Hematopoietic multipotent progenitor cell treated with erythropoietin and hydrocortisone succinate and interleukin-3 and kit ligand, for 8 days (in vitro differentiated cells): ENCODE measurements at regions not wholly inside any gene's neighbourhood (a gene's known extent, or its start where the extent isn't known, plus 50 kb on each side); places are given as distances from the start of the nearest gene placed in this dataset.

Source experiments
- DNase-seq: peaks from one replicate; pipeline ENCODE4 v3.0.0-alpha.2; 2015

DNA sequence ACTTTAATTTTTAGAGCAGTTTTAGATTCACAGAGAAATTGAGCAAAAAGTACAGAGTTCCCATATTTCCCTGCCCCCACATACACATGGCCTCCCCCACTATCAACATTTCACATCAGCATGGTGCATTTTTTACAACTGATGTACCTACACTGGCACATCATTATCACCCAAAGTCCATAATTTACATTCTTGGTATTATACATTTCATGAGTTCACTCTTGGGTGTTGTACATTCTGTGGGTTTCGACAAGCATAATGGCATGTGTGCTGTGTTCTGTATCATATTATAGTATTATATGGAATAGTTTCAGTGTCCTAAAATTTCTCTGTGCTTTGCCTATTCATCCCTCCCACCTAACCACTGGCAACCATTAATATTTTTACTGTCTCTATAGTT is 419.8 kb upstream of the THBS1 start:
- DNase-seq: no peak

DNA sequence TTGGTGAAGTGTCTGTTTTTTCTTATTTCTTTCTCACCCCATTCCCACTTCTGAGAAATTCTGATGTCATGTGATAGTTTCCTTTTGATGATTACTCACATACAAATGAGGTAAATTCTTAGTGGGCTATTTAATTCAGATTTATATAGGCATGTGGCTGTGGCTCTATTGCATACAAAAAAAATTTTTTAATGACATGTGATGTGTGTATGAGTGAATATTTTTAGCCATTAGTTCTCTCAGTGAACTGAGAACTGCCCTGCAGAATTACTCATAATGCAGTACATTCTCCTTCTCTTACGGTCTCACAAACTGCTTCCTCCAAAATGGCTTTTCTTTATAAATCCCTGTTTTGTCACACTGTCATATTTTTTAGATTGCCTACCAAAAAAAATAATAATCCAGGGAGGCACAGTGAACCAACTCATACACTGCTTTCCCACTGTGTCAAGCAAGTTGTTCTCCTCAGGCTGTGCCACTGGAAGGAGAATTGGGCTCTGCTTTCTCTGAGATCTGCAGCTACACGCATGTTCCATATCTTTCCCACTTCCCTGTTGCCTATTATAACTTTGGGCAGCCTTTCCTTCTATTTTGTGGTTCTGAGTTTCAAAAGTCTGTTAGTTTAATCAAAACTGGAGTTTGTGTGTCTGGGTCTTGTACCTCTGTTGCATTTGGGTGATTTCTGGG is 415.7 kb upstream of the THBS1 start:
- no peak for DNase-seq

DNA sequence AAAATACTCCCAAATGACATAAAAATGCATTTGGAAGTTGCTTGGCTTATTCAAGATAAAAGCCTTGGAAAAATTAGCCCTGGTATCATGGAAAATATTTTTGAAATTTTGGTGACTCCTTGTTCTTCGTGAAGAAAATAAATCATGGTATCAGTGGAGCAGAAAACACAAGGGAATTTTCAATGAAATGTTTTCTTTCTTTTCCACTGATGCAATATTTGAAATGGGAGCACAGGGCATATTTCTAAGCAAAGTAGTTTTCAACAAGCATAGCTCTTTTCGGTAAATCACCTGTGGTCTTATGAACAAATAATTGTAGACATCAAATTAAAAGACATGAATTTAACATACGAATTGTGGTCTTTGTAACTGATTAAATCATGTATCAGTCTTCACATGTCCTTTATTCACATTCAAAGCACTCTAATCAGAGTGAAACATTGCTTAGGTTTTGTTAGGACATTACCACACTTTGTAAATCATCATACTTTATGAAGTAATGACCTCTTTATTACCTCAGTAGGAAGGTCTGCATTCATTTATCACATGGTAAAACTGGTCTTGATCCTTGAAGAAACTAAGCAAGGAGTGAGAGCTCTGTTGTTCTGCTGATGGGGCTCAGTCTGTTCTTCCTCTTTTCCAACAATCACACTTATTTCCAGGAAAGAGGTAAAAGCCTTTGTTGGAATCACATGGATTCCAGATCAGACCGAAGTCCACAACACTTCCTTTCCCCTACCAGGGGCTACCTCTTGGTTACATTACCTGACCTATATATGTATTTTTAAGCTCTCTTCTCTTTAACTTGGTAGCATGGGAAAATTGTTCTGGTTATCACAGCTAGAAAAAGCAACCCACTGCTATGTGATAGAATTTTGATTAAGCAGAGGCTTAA is 413.5 kb upstream of the THBS1 start:
- no peak for DNase-seq

DNA sequence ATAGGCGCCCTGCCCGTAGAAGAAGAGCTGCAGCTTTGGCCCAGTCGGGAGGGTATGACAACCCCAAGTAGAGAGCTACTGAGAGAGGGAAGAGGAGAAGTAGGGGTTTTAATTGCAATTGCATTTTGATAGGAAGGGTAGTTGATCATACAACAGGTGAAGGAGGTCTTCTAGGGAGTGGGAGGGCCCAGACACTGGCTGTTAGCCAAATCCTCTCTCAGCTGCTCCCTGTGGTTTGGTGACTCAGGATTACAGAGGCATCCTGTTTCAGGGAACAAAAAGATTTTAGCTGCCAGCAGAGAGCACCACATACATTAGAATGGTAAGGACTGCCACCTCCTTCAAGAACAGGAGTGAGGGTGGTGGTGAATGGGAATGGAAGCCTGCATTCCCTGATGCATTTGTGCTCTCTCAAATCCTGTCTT is 408.9 kb upstream of the THBS1 start:
- DNase-seq: peak; percentile 76

DNA sequence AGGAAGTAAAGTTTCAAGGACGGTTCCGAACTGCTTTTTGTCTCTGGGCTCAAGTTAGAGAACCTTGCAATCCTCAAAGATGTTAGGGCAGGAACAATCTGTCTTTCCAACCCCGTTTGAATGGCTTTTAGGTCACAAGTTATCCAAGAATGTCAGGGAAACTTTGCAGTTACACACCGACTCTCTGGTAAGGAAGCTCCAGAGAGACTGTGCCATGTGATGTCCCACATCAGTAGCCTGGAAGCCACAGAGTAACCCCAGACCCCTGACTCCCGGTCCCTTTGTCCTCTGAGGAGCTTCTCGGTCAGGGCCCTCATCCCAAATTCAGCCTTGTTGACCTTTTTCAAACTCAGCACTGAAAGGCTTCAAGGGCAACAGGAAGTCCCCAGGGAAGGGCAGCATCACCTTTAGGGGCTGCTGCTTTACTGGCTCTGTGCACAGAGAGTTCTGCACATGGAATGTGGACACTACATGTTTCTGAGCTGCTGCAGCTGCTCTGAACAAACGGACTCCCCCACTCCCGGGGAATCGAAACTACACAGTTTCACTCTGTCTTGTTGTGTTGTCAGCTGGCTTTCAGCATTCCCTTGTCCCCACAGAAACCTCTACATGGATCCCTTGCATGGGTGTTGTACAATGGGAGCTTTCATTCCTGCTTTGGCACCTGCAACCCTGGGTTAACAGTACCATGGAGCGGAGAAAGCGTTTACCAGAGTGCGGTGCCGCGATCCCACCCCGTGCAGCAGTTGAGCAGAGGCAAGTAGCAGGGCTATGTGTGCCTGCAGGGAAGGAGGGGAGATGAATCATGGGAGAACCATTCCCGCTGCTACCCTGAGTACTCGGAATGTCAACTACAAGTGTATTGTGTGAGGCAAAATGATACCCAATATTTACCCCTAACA is 408.2 kb upstream of the THBS1 start:
- no peak for DNase-seq

DNA sequence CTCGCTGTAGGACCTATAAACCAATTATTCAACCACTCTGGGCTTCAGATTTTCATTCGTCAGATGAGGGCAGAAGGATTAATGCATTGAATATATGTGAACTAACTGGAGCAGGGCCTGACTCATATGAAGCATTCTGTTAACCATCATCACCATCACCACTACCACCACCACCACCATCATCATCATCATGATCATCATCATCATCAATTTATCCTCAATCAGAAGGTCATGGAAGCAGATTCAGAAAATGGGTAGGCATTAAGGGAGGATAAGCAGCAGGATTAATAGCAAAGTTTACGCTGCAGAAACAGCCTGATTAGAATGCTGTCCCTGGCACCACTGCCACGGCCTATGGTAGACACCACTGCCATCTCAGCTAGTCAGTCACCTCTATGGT is 407.5 kb upstream of the THBS1 start:
- no peak for DNase-seq

DNA sequence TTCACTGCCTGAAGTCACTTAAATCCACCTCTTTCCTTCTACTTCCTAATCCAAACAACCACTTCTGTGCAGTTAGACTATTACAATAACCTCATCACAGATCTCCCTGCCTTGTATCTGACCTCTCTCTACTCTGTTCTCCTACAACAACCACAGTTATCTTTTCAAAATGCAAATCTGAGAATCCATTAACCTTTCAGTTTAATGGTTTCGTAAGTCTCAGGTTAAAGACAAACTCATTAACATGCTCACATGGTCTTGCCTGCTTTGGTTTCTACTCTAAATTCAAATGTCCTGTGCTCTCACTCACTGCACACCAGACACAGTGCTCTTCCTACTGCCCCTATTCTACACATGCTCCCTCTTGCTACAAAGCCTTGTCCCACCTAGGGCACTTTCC is 406.5 kb upstream of the THBS1 start:
- DNase-seq: no peak

DNA sequence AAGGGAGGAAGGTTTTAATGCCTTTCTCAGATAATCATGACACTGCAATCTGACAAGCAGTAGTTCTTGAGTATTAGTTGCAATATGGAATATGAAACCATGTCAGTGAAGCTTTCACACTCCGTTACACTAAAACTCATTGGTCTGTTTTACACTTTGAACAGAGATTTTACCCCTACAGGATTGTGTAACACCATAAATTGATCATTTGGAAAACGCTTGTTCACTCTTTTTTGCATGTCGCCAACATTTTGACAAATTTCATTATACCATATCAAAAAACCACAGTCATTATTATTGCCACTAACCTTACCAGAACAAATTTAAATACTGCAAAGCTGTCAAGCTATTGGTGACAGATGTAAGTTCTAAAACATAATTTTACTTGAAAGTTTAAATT is 404.8 kb upstream of the THBS1 start:
- DNase-seq: no peak

DNA sequence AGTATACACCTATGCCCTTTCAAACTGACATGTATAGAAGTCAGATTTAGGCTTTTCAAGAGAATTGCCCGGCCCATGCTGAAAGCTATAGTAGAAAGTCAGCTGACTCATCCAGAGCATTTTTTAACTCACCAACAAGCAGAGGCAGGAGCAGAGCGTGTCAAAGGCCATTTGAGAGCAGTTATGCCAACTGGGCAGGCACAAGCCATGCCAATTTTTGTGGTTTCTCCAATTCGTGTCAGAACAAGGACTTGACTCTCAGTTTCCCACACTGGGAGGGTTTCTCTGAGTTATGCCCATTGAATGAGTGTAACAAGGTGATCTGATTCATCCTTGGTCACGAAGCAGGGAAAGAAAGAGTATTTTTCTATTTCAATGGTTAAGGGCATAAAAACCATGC is 403.3 kb upstream of the THBS1 start:
- DNase-seq: no peak

DNA sequence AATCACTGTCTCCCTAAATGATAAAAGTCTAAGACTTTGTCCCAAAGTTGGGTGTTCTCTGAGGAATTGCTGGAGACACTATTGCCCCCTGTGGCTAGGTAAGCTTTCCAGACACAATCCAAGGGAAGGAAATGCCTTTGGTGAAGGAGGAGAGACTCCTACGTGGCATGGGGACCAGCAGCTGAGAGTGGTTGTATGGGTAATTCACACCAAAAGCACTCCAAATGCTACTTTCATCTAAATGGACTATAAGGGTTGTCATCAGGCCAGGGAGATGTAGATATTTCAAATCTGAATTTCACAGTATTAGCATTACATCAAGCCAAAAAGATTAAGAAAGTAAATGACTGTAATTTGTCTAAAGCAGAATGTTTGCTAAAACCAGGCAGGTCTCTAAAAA is 400.8 kb upstream of the THBS1 start:
- no peak for DNase-seq

DNA sequence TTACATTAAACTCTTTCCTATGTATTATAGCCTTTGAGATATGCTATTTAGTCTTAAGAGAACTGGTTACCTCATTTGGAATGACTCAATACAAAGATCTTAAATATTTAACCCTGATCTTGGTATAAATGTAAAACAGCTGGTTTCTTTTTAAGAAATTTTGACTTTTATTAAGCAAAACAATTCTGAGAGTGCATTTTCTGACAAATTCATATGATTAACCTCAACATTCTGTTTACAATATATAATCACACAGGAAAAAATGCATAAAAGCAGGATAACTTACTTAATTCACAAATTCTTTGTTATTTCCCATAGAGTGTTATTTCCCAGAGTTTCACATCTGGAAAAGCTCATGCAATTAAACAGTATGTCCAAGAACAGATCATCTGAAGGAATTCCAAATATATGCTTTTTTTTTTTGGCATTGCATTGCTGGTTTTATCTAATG is 400.4 kb upstream of the THBS1 start:
- no peak for DNase-seq

DNA sequence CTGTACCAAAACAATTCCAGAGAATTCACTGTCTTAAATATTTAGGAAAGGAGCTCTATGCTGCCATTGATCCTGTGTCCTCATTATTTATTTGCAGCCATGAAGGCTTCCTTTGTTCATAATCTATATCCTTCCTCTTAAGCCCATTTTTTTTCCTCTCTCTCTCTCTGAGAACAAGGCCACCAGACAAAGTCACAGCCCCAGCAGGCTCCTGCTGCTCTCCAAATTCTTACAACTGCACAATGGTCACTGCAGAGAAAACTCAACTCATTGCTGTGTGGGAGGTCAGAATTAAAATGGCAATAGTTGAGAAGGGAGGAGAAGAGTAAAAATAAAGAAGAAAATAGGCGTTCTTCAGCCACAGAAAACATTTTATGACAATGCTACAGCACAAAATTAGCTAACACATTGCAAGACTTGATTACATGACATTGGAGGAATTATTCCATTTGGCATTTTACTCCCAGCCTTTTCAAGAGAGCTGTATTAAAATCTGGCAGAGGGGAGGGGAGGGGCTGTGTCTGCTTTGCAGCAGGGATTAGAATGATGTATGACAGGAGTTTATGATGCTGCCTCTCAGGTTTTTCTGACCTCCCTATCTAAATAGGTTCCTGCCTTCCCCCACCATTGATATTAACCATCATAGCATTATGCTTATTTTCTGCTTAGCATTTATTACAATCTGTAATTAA is 399.7 kb upstream of the THBS1 start:
- no peak for DNase-seq

DNA sequence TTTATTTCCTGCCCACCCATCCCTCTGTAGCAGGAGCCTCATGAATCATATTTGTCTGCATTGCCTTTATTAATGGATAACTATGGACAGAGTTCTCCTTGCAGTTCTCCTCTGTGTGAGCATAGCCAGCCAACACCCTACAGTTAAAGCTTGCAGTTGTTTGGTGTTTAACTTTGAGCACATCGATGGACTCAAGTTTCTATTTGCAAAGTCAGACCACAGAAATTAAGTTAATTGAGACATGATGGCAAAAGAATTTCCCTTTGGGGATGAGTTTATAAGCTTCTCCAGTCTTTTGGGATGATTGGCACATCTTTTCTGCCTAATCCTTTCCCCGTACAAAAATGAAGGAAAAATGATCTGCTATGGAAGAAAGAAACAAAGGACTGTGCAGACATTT is 398.9 kb upstream of the THBS1 start:
- DNase-seq: no peak

DNA sequence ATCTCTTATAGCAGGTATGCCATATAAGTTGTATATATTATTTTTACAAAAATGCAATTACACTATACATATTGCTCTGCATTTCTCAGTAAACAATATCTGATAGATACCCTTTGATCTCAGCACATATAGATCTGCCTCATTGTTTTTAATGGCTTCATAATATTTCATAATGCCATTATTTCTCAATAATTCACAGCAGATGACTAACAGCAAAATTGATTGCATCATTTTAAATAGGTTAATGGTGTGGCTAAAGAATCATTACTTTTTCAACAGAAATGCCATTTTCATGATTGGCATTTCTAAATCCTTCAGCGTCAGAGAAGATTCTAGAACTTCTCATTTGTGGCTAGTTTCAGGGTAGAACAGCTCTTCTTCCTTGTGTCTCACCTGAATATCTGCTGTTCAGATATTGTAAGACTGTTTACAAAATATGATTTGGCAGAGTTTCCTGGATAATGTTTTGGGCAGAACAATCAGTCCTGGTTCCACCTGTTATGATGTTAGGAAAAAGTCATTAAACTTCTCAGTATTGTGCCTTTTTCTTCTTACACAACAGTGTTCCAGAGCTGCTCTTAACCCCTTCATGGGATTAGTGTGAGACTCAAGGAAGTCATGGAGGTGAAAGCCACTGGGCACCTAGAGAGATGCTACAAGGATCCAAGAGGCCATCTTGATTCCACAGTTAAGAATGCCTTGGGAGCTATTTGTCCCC is 397.6 kb upstream of the THBS1 start:
- no peak for DNase-seq

DNA sequence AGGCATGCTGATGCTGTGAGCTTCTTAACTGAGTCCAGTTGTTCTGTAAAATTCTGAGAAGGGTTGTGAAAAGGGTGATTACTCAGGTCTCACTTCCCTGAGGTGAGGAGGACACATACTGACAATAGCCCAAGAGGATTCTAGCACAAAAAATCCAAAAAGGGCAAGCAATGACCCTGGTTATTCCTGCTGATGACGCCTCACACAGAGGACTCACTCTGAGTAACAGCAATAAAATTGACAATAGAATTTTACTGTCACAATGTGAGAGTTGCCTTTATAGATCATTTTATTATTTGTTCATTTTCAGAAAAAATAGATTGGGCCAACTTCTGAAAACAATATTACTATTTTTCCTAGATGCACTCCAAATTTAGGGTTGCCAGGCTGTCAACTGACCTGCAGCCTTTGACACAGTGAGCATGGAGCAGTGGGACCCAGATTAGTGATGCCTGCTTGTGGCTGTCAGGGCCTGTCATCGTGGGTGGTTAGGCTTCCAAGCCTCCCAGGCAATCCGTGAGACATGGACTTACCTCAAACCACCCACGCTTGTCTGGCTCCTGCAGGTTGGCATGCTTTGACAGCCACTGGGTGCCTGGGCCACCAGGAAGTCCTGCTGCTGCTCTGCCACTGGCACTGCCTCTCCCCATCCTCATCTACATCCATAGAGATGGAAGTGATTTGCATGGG is 396.0 kb upstream of the THBS1 start:
- DNase-seq: no peak

DNA sequence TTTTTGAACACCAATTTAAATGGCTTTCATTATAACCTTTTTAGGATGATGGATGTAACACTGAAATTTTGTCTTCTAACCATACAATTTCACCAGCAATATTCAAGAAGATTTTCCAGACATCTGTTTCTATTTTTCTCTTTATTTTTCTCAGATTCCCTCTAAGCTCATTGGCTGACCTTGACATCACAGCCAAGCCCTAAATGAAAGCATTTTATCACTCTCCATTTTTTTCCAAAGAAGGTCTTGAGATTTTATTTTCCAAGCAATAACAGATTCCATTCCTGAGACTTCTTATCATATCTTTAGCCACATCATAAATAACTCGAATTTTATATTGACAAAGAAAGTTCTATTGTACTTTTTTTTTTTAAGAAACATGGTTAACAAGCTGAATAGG is 392.6 kb upstream of the THBS1 start:
- DNase-seq: no peak

DNA sequence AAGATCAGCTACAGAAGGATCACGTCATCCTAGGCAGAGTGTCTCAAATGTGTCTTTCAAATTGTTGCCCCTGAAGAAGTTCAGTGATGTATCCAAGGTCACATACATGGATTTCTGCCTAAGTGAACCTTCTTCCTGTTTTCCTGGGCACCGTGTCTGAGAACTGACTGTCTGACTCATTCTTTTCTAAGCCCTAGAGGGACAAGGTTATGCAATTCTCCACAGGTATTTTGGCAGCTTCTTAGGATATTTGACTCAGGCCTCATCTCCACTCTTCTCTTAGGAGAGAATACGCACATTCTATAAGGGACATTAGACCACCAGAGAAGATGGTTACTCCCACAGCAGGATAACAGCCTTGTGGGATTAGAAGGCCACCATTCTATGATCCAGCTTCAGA is 391.9 kb upstream of the THBS1 start:
- no peak for DNase-seq

DNA sequence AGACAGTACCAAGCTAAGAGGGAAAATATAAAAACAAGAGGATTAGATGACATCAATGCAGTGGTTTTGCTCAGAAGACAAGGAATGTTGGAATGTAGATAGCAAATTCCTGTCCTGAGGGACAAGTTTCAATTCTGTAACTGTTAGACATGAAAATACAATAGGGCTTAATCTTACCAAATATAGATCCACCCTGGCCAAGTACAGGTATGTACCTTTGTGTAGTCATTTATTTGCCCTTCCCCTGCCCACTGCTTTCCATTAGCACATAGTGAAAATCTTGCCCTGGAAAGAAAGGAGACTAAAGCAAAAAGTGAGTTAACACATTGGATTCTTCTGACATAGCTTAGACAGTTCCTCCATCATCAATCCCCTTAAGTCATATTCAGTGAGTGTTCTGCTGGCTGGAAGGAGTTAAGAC is 389.0 kb upstream of the THBS1 start:
- no peak for DNase-seq

DNA sequence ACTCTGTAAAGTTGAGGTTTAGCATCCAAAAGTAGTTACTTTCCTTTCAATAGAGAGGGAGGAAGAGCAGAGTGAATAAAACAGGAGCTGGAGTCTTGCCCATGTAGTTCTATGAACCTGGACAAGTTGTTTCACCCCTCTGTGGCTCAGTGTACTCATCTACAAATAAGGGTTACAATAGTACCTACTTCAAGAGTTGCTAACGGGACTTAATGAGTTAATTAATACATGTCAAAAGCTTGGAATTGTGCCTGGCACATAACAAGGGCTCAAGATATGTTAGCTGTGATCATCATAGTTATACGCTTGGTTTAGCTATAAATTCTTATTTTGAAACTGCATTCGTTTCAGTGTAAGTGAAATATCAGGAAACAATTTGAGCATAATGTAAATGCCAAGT is 388.5 kb upstream of the THBS1 start:
- DNase-seq: no peak

DNA sequence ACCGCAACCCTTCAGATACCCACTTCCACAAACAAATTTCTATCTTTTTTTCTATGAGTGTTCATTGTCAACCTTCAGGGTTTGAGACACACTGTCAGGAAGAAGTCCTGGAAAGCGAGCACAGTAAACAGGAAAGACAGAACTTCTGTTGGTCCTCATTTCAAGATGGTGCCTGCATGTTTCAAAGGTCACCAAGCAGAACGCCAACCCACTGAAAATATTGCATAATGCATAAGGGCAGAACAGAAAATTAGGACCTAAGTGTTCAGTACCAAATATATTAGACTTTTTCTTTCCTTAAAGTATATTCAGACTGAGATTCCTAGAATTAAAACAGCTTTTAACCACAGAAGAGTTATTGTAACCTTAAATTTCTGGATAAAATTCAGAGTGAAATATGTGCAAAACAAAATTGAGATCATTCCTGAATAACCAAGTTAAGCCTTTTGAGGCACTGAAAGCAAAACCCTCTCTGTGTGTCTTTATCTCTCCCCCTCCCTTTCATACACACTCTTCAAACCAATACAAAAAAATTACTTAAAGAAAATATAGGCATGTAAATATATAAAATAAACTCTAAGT is 387.8 kb upstream of the THBS1 start:
- no peak for DNase-seq

DNA sequence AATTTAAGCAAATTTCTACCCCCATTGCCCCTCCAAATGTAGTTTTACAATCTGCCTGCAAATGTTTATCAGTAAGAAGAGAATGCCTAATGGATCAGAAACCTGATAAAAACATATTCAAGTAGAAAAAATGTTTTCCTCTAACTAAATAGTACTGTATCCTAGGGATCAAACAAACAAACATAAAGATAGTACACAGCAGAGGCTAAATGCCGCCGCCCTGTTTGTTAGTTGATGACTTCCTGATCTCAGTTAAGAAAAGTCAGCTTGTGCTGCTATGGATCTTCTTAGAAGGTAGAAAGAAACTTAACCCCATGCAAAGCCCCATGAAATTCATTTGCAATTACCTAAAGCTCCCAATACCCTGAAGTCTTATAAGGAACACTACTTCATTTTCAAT is 387.3 kb upstream of the THBS1 start:
- no peak for DNase-seq
